HEK293 (cell line): ENCODE measurements at regions not wholly inside any gene's neighbourhood (a gene's known extent, or its start where the extent isn't known, plus 50 kb on each side); places are given as distances from the start of the nearest gene placed in this dataset.

ENCODE experiments used
- CTCF ChIA-PET: fragments of 350-600 bp; formaldehyde crosslinking; extraction: SDS; loops from one replicate; lab custom pipeline; 2021; ENCODE audit warnings: antibody characterized with exemption; lab: Yijun Ruan, JAX
- POLR2A ChIA-PET: fragments of 300-600 bp; formaldehyde crosslinking; extraction: SDS; loops from one replicate; lab custom pipeline; 2020; ENCODE audit warnings: antibody characterized with exemption, inconsistent platforms; lab: Yijun Ruan, JAX
- H3K27ac ChIP-seq: fragments of 200-500 bp; sonication (Bioruptor generic); 2 replicates; pipeline ENCODE4 v1.5.1; 2014; ENCODE audit warnings: low read depth, low read length, control low read depth, inconsistent platforms; ENCODE audit errors: extremely low read depth
- H3K36me3 ChIP-seq, 2 experiments: fragments of 200-500 bp in 1 of 2; sonication (Bioruptor generic) in 1 of 2; 1 replicate in 1 of 2; 2 replicates in 1 of 2; pipeline ENCODE4 v1.5.1; 2014 to 2017; ENCODE audit warnings: inconsistent platforms in 2 of 2, low read length in 2 of 2; ENCODE audit not compliant: control insufficient read depth in 2 of 2, insufficient read depth in 1 of 2
- H3K4me1 ChIP-seq: fragments of 200-500 bp; sonication (Bioruptor generic); 2 replicates; pipeline ENCODE4 v1.5.1; 2014; ENCODE audit warnings: mild to moderate bottlenecking, low read length, inconsistent platforms; ENCODE audit not compliant: control insufficient read depth, insufficient read depth
- H3K4me3 ChIP-seq: 2 replicates; pipeline ENCODE4 v1.5.1; 2011; ENCODE audit warnings: low read depth, mild to moderate bottlenecking, control low read depth, low read length, moderate library complexity
- H3K9me3 ChIP-seq: fragments of 200-500 bp; sonication (Bioruptor generic); 2 replicates; pipeline ENCODE4 v1.5.1; 2014; ENCODE audit warnings: low read depth, low read length, inconsistent platforms; ENCODE audit not compliant: control insufficient read depth, insufficient read depth
- GLI4 ChIP-seq: fragments of 450-650 bp; formaldehyde crosslinking; IDR thresholded peaks from 2 replicates; pipeline ENCODE4 v1.5.1; 2016; ENCODE audit warnings: missing biosample characterization, missing genetic modification characterization
- GLIS2 ChIP-seq: fragments of 450-650 bp; formaldehyde crosslinking; IDR thresholded peaks from 2 replicates; pipeline ENCODE4 v1.5.1; 2016; ENCODE audit warnings: missing biosample characterization, missing genetic modification characterization
- KLF8 ChIP-seq: fragments of 450-650 bp; formaldehyde crosslinking; IDR thresholded peaks from 2 replicates; pipeline ENCODE4 v1.5.1; 2016; ENCODE audit warnings: missing biosample characterization, missing genetic modification characterization
- PRDM10 ChIP-seq: fragments of 450-650 bp; formaldehyde crosslinking; IDR thresholded peaks from 2 replicates; pipeline ENCODE4 v1.5.1; 2016; ENCODE audit warnings: missing biosample characterization, missing genetic modification characterization
- PRDM6 ChIP-seq: fragments of 450-650 bp; formaldehyde crosslinking; IDR thresholded peaks from 2 replicates; pipeline ENCODE4 v1.5.1; 2017; ENCODE audit warnings: missing biosample characterization, missing genetic modification characterization
- REST ChIP-seq: fragments of 450-650 bp; formaldehyde crosslinking; IDR thresholded peaks from 2 replicates; pipeline ENCODE4 v1.5.1; 2016; ENCODE audit warnings: missing biosample characterization, missing genetic modification characterization
- SP3 ChIP-seq: fragments of 450-650 bp; formaldehyde crosslinking; IDR thresholded peaks from 2 replicates; pipeline ENCODE4 v1.5.1; 2016; ENCODE audit warnings: missing biosample characterization, missing genetic modification characterization
- TSHZ1 ChIP-seq: fragments of 450-650 bp; formaldehyde crosslinking; IDR thresholded peaks from 2 replicates; pipeline ENCODE4 v1.5.1; 2016; ENCODE audit warnings: missing biosample characterization, missing genetic modification characterization, borderline replicate concordance
- ZBTB1 ChIP-seq: fragments of 450-650 bp; formaldehyde crosslinking; IDR thresholded peaks from 2 replicates; pipeline ENCODE4 v1.5.1; 2016; ENCODE audit warnings: missing biosample characterization, missing genetic modification characterization
- ZFP3 ChIP-seq: fragments of 450-650 bp; formaldehyde crosslinking; IDR thresholded peaks from 2 replicates; pipeline ENCODE4 v1.5.1; 2016; ENCODE audit warnings: low read depth, missing biosample characterization, missing genetic modification characterization
- ZNF132 ChIP-seq: fragments of 450-650 bp; formaldehyde crosslinking; IDR thresholded peaks from 2 replicates; pipeline ENCODE4 v1.5.1; 2017; ENCODE audit warnings: missing biosample characterization, missing genetic modification characterization, borderline replicate concordance
- ZNF155 ChIP-seq: fragments of 450-650 bp; formaldehyde crosslinking; IDR thresholded peaks from 2 replicates; pipeline ENCODE4 v1.5.1; 2016; ENCODE audit warnings: missing biosample characterization, missing genetic modification characterization
- ZNF266 ChIP-seq: fragments of 450-650 bp; formaldehyde crosslinking; IDR thresholded peaks from 2 replicates; pipeline ENCODE4 v1.5.1; 2016; ENCODE audit warnings: missing biosample characterization, missing genetic modification characterization, low read depth
- ZNF354C ChIP-seq: fragments of 450-650 bp; formaldehyde crosslinking; IDR thresholded peaks from 2 replicates; pipeline ENCODE4 v1.5.1; 2016; ENCODE audit warnings: missing biosample characterization, missing genetic modification characterization, low read depth, borderline replicate concordance
- ZNF391 ChIP-seq: fragments of 450-650 bp; formaldehyde crosslinking; IDR thresholded peaks from 2 replicates; pipeline ENCODE4 v1.5.1; 2016; ENCODE audit warnings: low read depth, missing biosample characterization, missing genetic modification characterization, borderline replicate concordance
- ZNF398 ChIP-seq: fragments of 450-650 bp; formaldehyde crosslinking; IDR thresholded peaks from 2 replicates; pipeline ENCODE4 v1.5.1; 2017; ENCODE audit warnings: missing biosample characterization, missing genetic modification characterization
- ZNF580 ChIP-seq: fragments of 450-650 bp; formaldehyde crosslinking; IDR thresholded peaks from 2 replicates; pipeline ENCODE4 v1.5.1; 2016; ENCODE audit warnings: missing biosample characterization, missing genetic modification characterization
- ZNF623 ChIP-seq: fragments of 450-650 bp; formaldehyde crosslinking; IDR thresholded peaks from 2 replicates; pipeline ENCODE4 v1.5.1; 2016; ENCODE audit warnings: missing biosample characterization, missing genetic modification characterization
- ZNF670 ChIP-seq: fragments of 450-650 bp; formaldehyde crosslinking; IDR thresholded peaks from 2 replicates; pipeline ENCODE4 v1.5.1; 2016; ENCODE audit warnings: missing biosample characterization, missing genetic modification characterization, low read depth
- ZNF777 ChIP-seq: fragments of 450-650 bp; formaldehyde crosslinking; IDR thresholded peaks from 2 replicates; pipeline ENCODE4 v1.5.1; 2017; ENCODE audit warnings: missing biosample characterization, missing genetic modification characterization, borderline replicate concordance

GRCh38 chr6:163863565-163863964 is 449.0 kb downstream of the QKI start:
- no peak for TF ChIP-seq REST (tag by site-specific recombination)
- TF ChIP-seq GLIS2 (tag by site-specific recombination) = no peak
- TF ChIP-seq ZNF670 (tag by site-specific recombination) = no peak
- no peak for TF ChIP-seq ZNF132 (tag by site-specific recombination)
- no peak for TF ChIP-seq KLF8
- TF ChIP-seq PRDM10 (tag by site-specific recombination) = no peak
- ChIA-PET CTCF (no interaction called here), POLR2A (no interaction called here)
- no peaks in the 10 kb centered on the region for H3K4me1 ChIP-seq
- no peak overlapping the region for H3K27ac ChIP-seq
- no peak overlapping the region for H3K4me3 ChIP-seq
- no peaks in the 10 kb centered on the region for H3K9me3 ChIP-seq
- no peaks in the 10 kb centered on the region for H3K36me3 ChIP-seq

GRCh38 chr6:163862701-163863100 is 448.2 kb downstream of the QKI start:
- CTCF ChIA-PET = interaction anchor here (0.7 kb wide), 1 partner anchor 9 kb away, joined by 3 read pairs; no protein-coding TSS in a partner anchor
- Histone ChIP-seq H3K9me3 (no peaks in the 10 kb centered on the region), H3K4me3 (no peak overlapping the region), H3K27ac (no peak overlapping the region), H3K36me3 (no peaks in the 10 kb centered on the region), H3K4me1 (no peaks in the 10 kb centered on the region)
- POLR2A ChIA-PET = no interaction called here
- no peak for TF ChIP-seq ZNF391
- TF ChIP-seq ZNF623 (tag by site-specific recombination) = no peak
- TF ChIP-seq ZBTB1 (tag by site-specific recombination) = no peak
- TF ChIP-seq ZNF155 (tag by site-specific recombination) = no peak
- no peak for TF ChIP-seq SP3
- no peak for TF ChIP-seq ZNF354C (tag by site-specific recombination)
- no peak for TF ChIP-seq GLI4
- TF ChIP-seq TSHZ1 (tag by site-specific recombination) = no peak
- TF ChIP-seq PRDM6 (tag by site-specific recombination) = no peak
- TF ChIP-seq ZNF580 (tag by site-specific recombination) = no peak
- TF ChIP-seq ZFP3 (tag by site-specific recombination) = no peak
- TF ChIP-seq ZNF266 (tag by site-specific recombination) = no peak
- no peak for TF ChIP-seq ZNF398 (tag by site-specific recombination)
- TF ChIP-seq ZNF777 (tag by site-specific recombination) = no peak
